SK-N-SH treated with all-trans-retinoic acid at 6 μM for 48 hours (cell line): ENCODE measurements at regions not wholly inside any gene's neighbourhood (a gene's known extent, or its start where the extent isn't known, plus 50 kb on each side); places are given as distances from the start of the nearest gene placed in this dataset.

Experiments
- ATAC-seq: fragments of 200-7000 bp; cut with Tn5 transposase; 3 replicates; pipeline ENCODE4 v1.9.1; 2020; ENCODE audit warnings: mild to moderate bottlenecking, moderate library complexity
- ARNTL ChIP-seq: fragments of 450-650 bp; formaldehyde crosslinking; IDR thresholded peaks from 2 replicates; pipeline ENCODE4 v1.5.0; 2020; ENCODE audit warnings: low read depth, mild to moderate bottlenecking, moderate library complexity, borderline replicate concordance
- BACH2 ChIP-seq: fragments of 250-450 bp; sonication (Bioruptor Pico); IDR thresholded peaks from 2 replicates; pipeline ENCODE4 v1.9.0; 2021; ENCODE audit warnings: mild to moderate bottlenecking, borderline replicate concordance
- CREB5 ChIP-seq: fragments of 250-450 bp; sonication (Bioruptor Pico); IDR thresholded peaks from 2 replicates; pipeline ENCODE4 v1.5.1; 2020; ENCODE audit warnings: low read depth, mild to moderate bottlenecking, moderate library complexity
- CSDC2 ChIP-seq: fragments of 250-450 bp; sonication (Bioruptor Pico); IDR thresholded peaks from 2 replicates; pipeline ENCODE4 v1.5.0; 2020; ENCODE audit warnings: mild to moderate bottlenecking, moderate library complexity
- CSRNP3 ChIP-seq: fragments of 250-450 bp; sonication (Bioruptor Pico); IDR thresholded peaks from 2 replicates; pipeline ENCODE4 v1.5.1; 2021; ENCODE audit warnings: mild to moderate bottlenecking, moderate library complexity
- ESRRG ChIP-seq: fragments of 250-450 bp; sonication (Bioruptor Pico); IDR thresholded peaks from 2 replicates; pipeline ENCODE4 v1.6.1; 2021; ENCODE audit warnings: mild to moderate bottlenecking
- GLIS3 ChIP-seq: fragments of 250-450 bp; sonication (Bioruptor Pico); IDR thresholded peaks from 2 replicates; pipeline ENCODE4 v1.5.0; 2020; ENCODE audit warnings: mild to moderate bottlenecking, moderate library complexity
- ISL1 ChIP-seq: fragments of 250-450 bp; sonication (Bioruptor Pico); IDR thresholded peaks from 2 replicates; pipeline ENCODE4 v2.1.2; 2022; ENCODE audit warnings: mild to moderate bottlenecking, moderate library complexity
- OSR1 ChIP-seq: fragments of 250-450 bp; sonication (Bioruptor Pico); IDR thresholded peaks from 2 replicates; pipeline ENCODE4 v1.8.0; 2022; ENCODE audit warnings: moderate library complexity, mild to moderate bottlenecking, inconsistent platforms
- PATZ1 ChIP-seq: fragments of 250-450 bp; sonication (Bioruptor Pico); IDR thresholded peaks from 2 replicates; pipeline ENCODE4 v1.8.0; 2020; ENCODE audit warnings: mild to moderate bottlenecking, moderate library complexity, borderline replicate concordance
- POU6F1 ChIP-seq: fragments of 250-450 bp; sonication (Bioruptor Pico); IDR thresholded peaks from 2 replicates; pipeline ENCODE4 v1.8.0; 2021; ENCODE audit warnings: low read depth, mild to moderate bottlenecking, moderate library complexity, borderline replicate concordance
- PPARA ChIP-seq: fragments of 250-450 bp; sonication (Bioruptor Pico); IDR thresholded peaks from 2 replicates; pipeline ENCODE4 v1.5.0; 2020; ENCODE audit warnings: mild to moderate bottlenecking, borderline replicate concordance
- RARB ChIP-seq: fragments of 250-450 bp; sonication (Bioruptor Pico); IDR thresholded peaks from 2 replicates; pipeline ENCODE4 v1.8.0; 2021; ENCODE audit warnings: mild to moderate bottlenecking, moderate library complexity
- SNAI2 ChIP-seq: fragments of 250-450 bp; sonication (Bioruptor Pico); IDR thresholded peaks from 2 replicates; pipeline ENCODE4 v1.5.0; 2020; ENCODE audit warnings: mild to moderate bottlenecking, moderate library complexity
- TCF4 ChIP-seq: fragments of 250-450 bp; sonication (Bioruptor Pico); IDR thresholded peaks from 2 replicates; pipeline ENCODE4 v1.8.0; 2021; ENCODE audit warnings: mild to moderate bottlenecking, moderate library complexity, borderline replicate concordance
- TOX ChIP-seq: fragments of 250-450 bp; sonication (Bioruptor Pico); IDR thresholded peaks from 2 replicates; pipeline ENCODE4 v1.8.0; 2021; ENCODE audit warnings: mild to moderate bottlenecking, moderate library complexity, borderline replicate concordance
- TSHZ2 ChIP-seq: fragments of 250-450 bp; sonication (Bioruptor Pico); IDR thresholded peaks from 2 replicates; pipeline ENCODE4 v1.5.0; 2020; ENCODE audit warnings: mild to moderate bottlenecking, moderate library complexity
- ZC3H10 ChIP-seq: fragments of 250-450 bp; sonication (Bioruptor Pico); IDR thresholded peaks from 2 replicates; pipeline ENCODE4 v1.5.1; 2021; ENCODE audit warnings: mild to moderate bottlenecking, moderate library complexity
- ZFP30 ChIP-seq: fragments of 450-650 bp; formaldehyde crosslinking; IDR thresholded peaks from 2 replicates; pipeline ENCODE4 v1.5.0; 2022; ENCODE audit warnings: mild to moderate bottlenecking, moderate library complexity
- ZNF565 ChIP-seq: fragments of 450-650 bp; formaldehyde crosslinking; conservative IDR thresholded peaks from 2 replicates; pipeline ENCODE4 v1.5.0; 2020; ENCODE audit warnings: low read depth, mild to moderate bottlenecking, moderate library complexity
- ZNF70 ChIP-seq: fragments of 450-650 bp; formaldehyde crosslinking; IDR thresholded peaks from 2 replicates; pipeline ENCODE4 v1.5.0; 2020; ENCODE audit warnings: mild to moderate bottlenecking, moderate library complexity
- ZNF8 ChIP-seq: fragments of 450-650 bp; formaldehyde crosslinking; IDR thresholded peaks from 2 replicates; pipeline ENCODE4 v1.5.0; 2020; ENCODE audit warnings: mild to moderate bottlenecking, moderate library complexity

GRCh38 chr6:120604510-120604909 is 729.8 kb downstream of the TBC1D32 start (continued):
- no peak for TF ChIP-seq PATZ1 (CRISPR knock-in tag)

- no peak for TF ChIP-seq ESRRG (CRISPR knock-in tag)
- TF ChIP-seq TOX (CRISPR knock-in tag), result no peak
- no peak for TF ChIP-seq BACH2 (CRISPR knock-in tag)
- TF ChIP-seq RARB (CRISPR knock-in tag), result no peak
- TF ChIP-seq ISL1 (CRISPR knock-in tag), result no peak
- TF ChIP-seq OSR1 (CRISPR knock-in tag), result no peak
- TF ChIP-seq ZNF70 (CRISPR knock-in tag), result no peak
- no peak for TF ChIP-seq PATZ1 (CRISPR knock-in tag)
- TF ChIP-seq GLIS3 (CRISPR knock-in tag), result no peak
- no peak for TF ChIP-seq ARNTL (CRISPR knock-in tag)
- TF ChIP-seq ZFP30 (CRISPR knock-in tag), result no peak
- no peak for TF ChIP-seq CREB5 (CRISPR knock-in tag)
- TF ChIP-seq POU6F1, result no peak
- no peak for TF ChIP-seq CSDC2 (CRISPR knock-in tag)
- TF ChIP-seq ZNF565, result no peak
- no peak for TF ChIP-seq TCF4
- no peak for ATAC-seq
These were observed 743.7 kb downstream of the TBC1D32 start for GRCh38 chr6:120590611-120591010.

GRCh38 chr6:120588424-120588823 is 745.9 kb downstream of the TBC1D32 start:
- ATAC-seq, result no peak
- TF ChIP-seq TOX (CRISPR knock-in tag), result no peak
- no peak for TF ChIP-seq TSHZ2
- TF ChIP-seq ZFP30 (CRISPR knock-in tag), result no peak
- TF ChIP-seq SNAI2 (CRISPR knock-in tag), result no peak
- no peak for TF ChIP-seq PPARA (CRISPR knock-in tag)
- TF ChIP-seq ZNF8 (CRISPR knock-in tag), result no peak
- no peak for TF ChIP-seq CSRNP3 (CRISPR knock-in tag)
- TF ChIP-seq ZNF70 (CRISPR knock-in tag), result no peak
- no peak for TF ChIP-seq CREB5 (CRISPR knock-in tag)
- no peak for TF ChIP-seq PATZ1 (CRISPR knock-in tag)
- TF ChIP-seq TCF4, result no peak
- no peak for TF ChIP-seq BACH2 (CRISPR knock-in tag)
- no peak for TF ChIP-seq ZC3H10 (CRISPR knock-in tag)
- TF ChIP-seq RARB (CRISPR knock-in tag), result no peak
